SK-N-SH treated with all-trans-retinoic acid at 6 μM for 48 hours (cell line): ENCODE measurements at regions not wholly inside any gene's neighbourhood (a gene's known extent, or its start where the extent isn't known, plus 50 kb on each side); places are given as distances from the start of the nearest gene placed in this dataset.

Experiments
- ATAC-seq: fragments of 200-7000 bp; cut with Tn5 transposase; 3 replicates; pipeline ENCODE4 v1.9.1; 2020; ENCODE audit warnings: mild to moderate bottlenecking, moderate library complexity
- ARNTL ChIP-seq: fragments of 450-650 bp; formaldehyde crosslinking; IDR thresholded peaks from 2 replicates; pipeline ENCODE4 v1.5.0; 2020; ENCODE audit warnings: low read depth, mild to moderate bottlenecking, moderate library complexity, borderline replicate concordance
- BACH2 ChIP-seq: fragments of 250-450 bp; sonication (Bioruptor Pico); IDR thresholded peaks from 2 replicates; pipeline ENCODE4 v1.9.0; 2021; ENCODE audit warnings: mild to moderate bottlenecking, borderline replicate concordance
- CSDC2 ChIP-seq: fragments of 250-450 bp; sonication (Bioruptor Pico); IDR thresholded peaks from 2 replicates; pipeline ENCODE4 v1.5.0; 2020; ENCODE audit warnings: mild to moderate bottlenecking, moderate library complexity
- ESRRG ChIP-seq: fragments of 250-450 bp; sonication (Bioruptor Pico); IDR thresholded peaks from 2 replicates; pipeline ENCODE4 v1.6.1; 2021; ENCODE audit warnings: mild to moderate bottlenecking
- GLIS3 ChIP-seq: fragments of 250-450 bp; sonication (Bioruptor Pico); IDR thresholded peaks from 2 replicates; pipeline ENCODE4 v1.5.0; 2020; ENCODE audit warnings: mild to moderate bottlenecking, moderate library complexity
- ISL1 ChIP-seq: fragments of 250-450 bp; sonication (Bioruptor Pico); IDR thresholded peaks from 2 replicates; pipeline ENCODE4 v2.1.2; 2022; ENCODE audit warnings: mild to moderate bottlenecking, moderate library complexity
- OSR1 ChIP-seq: fragments of 250-450 bp; sonication (Bioruptor Pico); IDR thresholded peaks from 2 replicates; pipeline ENCODE4 v1.8.0; 2022; ENCODE audit warnings: moderate library complexity, mild to moderate bottlenecking, inconsistent platforms
- RARB ChIP-seq: fragments of 250-450 bp; sonication (Bioruptor Pico); IDR thresholded peaks from 2 replicates; pipeline ENCODE4 v1.8.0; 2021; ENCODE audit warnings: mild to moderate bottlenecking, moderate library complexity
- SNAI2 ChIP-seq: fragments of 250-450 bp; sonication (Bioruptor Pico); IDR thresholded peaks from 2 replicates; pipeline ENCODE4 v1.5.0; 2020; ENCODE audit warnings: mild to moderate bottlenecking, moderate library complexity
- TCF4 ChIP-seq: fragments of 250-450 bp; sonication (Bioruptor Pico); IDR thresholded peaks from 2 replicates; pipeline ENCODE4 v1.8.0; 2021; ENCODE audit warnings: mild to moderate bottlenecking, moderate library complexity, borderline replicate concordance
- TOX ChIP-seq: fragments of 250-450 bp; sonication (Bioruptor Pico); IDR thresholded peaks from 2 replicates; pipeline ENCODE4 v1.8.0; 2021; ENCODE audit warnings: mild to moderate bottlenecking, moderate library complexity, borderline replicate concordance
- ZC3H10 ChIP-seq: fragments of 250-450 bp; sonication (Bioruptor Pico); IDR thresholded peaks from 2 replicates; pipeline ENCODE4 v1.5.1; 2021; ENCODE audit warnings: mild to moderate bottlenecking, moderate library complexity
- ZFP3 ChIP-seq: fragments of 250-450 bp; sonication (Bioruptor Pico); IDR thresholded peaks from 2 replicates; pipeline ENCODE4 v1.5.0; 2020; ENCODE audit warnings: mild to moderate bottlenecking, moderate library complexity
- ZFP30 ChIP-seq: fragments of 450-650 bp; formaldehyde crosslinking; IDR thresholded peaks from 2 replicates; pipeline ENCODE4 v1.5.0; 2022; ENCODE audit warnings: mild to moderate bottlenecking, moderate library complexity
- ZNF565 ChIP-seq: fragments of 450-650 bp; formaldehyde crosslinking; conservative IDR thresholded peaks from 2 replicates; pipeline ENCODE4 v1.5.0; 2020; ENCODE audit warnings: low read depth, mild to moderate bottlenecking, moderate library complexity
- ZNF8 ChIP-seq: fragments of 450-650 bp; formaldehyde crosslinking; IDR thresholded peaks from 2 replicates; pipeline ENCODE4 v1.5.0; 2020; ENCODE audit warnings: mild to moderate bottlenecking, moderate library complexity
- TF ChIP-seq, protein P1 (sequence below): fragments of 250-450 bp; sonication (Bioruptor Pico); IDR thresholded peaks from 2 replicates; pipeline ENCODE4 v1.8.0; 2021; ENCODE audit warnings: low read depth, mild to moderate bottlenecking, moderate library complexity, borderline replicate concordance
- TF ChIP-seq, protein P2 (sequence below): fragments of 250-450 bp; sonication (Bioruptor Pico); IDR thresholded peaks from 2 replicates; pipeline ENCODE4 v1.5.1; 2020; ENCODE audit warnings: low read depth, mild to moderate bottlenecking, moderate library complexity
- TF ChIP-seq, protein P3 (sequence below): fragments of 250-450 bp; sonication (Bioruptor Pico); IDR thresholded peaks from 2 replicates; pipeline ENCODE4 v1.8.0; 2020; ENCODE audit warnings: mild to moderate bottlenecking, moderate library complexity, borderline replicate concordance
- TF ChIP-seq, protein P4 (sequence below): fragments of 250-450 bp; sonication (Bioruptor Pico); IDR thresholded peaks from 2 replicates; pipeline ENCODE4 v1.5.1; 2021; ENCODE audit warnings: mild to moderate bottlenecking, moderate library complexity

DNA sequence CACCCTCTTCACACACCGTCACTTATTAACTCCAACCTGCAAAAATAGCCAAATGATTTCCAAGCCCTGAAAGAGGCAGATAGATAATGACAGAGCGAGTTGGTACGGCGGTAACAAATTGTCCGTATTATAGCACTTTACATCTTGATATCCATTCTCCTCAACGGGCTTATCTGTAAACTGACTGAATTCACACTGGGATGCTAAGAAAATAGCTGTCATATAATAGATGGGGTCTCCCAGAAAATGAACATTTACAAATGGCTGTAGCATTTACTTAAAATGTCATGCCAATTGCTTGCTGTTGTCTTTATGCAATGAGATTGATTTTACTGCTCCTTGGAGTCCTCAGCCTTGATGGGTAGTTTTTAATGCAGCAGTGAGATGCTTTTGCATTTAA is 225.8 kb upstream of the SDK2 start:
- ATAC-seq, result no peak
- TF ChIP-seq ZFP3 (CRISPR knock-in tag) (no peak), ZNF8 (CRISPR knock-in tag) (no peak), ARNTL (CRISPR knock-in tag) (no peak), ISL1 (no peak), GLIS3 (CRISPR knock-in tag) (no peak), ZFP30 (no peak), RARB (CRISPR knock-in tag) (no peak), ZNF565 (CRISPR knock-in tag) (no peak), TCF4 (CRISPR knock-in tag) (no peak), ESRRG (CRISPR knock-in tag) (no peak), SNAI2 (CRISPR knock-in tag) (no peak)
- TF ChIP-seq, protein P1, sequence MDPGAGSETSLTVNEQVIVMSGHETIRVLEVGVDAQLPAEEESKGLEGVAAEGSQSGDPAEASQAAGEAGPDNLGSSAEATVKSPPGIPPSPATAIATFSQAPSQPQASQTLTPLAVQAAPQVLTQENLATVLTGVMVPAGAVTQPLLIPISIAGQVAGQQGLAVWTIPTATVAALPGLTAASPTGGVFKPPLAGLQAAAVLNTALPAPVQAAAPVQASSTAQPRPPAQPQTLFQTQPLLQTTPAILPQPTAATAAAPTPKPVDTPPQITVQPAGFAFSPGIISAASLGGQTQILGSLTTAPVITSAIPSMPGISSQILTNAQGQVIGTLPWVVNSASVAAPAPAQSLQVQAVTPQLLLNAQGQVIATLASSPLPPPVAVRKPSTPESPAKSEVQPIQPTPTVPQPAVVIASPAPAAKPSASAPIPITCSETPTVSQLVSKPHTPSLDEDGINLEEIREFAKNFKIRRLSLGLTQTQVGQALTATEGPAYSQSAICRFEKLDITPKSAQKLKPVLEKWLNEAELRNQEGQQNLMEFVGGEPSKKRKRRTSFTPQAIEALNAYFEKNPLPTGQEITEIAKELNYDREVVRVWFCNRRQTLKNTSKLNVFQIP, result no peak
- TF ChIP-seq, protein P2, sequence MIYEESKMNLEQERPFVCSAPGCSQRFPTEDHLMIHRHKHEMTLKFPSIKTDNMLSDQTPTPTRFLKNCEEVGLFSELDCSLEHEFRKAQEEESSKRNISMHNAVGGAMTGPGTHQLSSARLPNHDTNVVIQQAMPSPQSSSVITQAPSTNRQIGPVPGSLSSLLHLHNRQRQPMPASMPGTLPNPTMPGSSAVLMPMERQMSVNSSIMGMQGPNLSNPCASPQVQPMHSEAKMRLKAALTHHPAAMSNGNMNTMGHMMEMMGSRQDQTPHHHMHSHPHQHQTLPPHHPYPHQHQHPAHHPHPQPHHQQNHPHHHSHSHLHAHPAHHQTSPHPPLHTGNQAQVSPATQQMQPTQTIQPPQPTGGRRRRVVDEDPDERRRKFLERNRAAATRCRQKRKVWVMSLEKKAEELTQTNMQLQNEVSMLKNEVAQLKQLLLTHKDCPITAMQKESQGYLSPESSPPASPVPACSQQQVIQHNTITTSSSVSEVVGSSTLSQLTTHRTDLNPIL (CRISPR knock-in tag), result no peak
- TF ChIP-seq, protein P3, sequence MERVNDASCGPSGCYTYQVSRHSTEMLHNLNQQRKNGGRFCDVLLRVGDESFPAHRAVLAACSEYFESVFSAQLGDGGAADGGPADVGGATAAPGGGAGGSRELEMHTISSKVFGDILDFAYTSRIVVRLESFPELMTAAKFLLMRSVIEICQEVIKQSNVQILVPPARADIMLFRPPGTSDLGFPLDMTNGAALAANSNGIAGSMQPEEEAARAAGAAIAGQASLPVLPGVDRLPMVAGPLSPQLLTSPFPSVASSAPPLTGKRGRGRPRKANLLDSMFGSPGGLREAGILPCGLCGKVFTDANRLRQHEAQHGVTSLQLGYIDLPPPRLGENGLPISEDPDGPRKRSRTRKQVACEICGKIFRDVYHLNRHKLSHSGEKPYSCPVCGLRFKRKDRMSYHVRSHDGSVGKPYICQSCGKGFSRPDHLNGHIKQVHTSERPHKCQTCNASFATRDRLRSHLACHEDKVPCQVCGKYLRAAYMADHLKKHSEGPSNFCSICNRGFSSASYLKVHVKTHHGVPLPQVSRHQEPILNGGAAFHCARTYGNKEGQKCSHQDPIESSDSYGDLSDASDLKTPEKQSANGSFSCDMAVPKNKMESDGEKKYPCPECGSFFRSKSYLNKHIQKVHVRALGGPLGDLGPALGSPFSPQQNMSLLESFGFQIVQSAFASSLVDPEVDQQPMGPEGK (CRISPR knock-in tag), result no peak
- TF ChIP-seq, protein P4, sequence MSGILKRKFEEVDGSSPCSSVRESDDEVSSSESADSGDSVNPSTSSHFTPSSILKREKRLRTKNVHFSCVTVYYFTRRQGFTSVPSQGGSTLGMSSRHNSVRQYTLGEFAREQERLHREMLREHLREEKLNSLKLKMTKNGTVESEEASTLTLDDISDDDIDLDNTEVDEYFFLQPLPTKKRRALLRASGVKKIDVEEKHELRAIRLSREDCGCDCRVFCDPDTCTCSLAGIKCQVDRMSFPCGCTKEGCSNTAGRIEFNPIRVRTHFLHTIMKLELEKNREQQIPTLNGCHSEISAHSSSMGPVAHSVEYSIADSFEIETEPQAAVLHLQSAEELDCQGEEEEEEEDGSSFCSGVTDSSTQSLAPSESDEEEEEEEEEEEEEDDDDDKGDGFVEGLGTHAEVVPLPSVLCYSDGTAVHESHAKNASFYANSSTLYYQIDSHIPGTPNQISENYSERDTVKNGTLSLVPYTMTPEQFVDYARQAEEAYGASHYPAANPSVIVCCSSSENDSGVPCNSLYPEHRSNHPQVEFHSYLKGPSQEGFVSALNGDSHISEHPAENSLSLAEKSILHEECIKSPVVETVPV (CRISPR knock-in tag), result no peak

DNA sequence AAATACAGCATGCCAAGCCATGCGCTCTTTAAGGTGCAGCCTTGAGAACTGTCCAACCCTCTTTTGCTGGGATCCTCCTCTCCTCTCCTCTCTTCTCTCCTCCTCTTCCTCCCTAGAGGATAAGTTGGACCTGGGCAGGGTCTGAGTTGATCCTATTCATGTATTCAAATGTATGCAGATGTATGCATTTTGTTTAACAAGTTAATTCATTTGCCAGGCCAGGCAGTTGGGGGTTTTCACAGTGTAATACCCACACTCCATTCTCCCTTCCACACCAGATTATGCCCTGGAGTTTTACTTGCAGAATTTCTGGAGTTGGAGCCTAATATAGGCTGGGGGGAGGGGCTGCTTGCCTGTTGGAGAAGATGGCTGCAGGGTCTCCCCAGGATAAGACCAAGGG is 226.2 kb upstream of the SDK2 start:
- ATAC-seq, result no peak
- TF ChIP-seq ESRRG (CRISPR knock-in tag) (no peak), TCF4 (CRISPR knock-in tag) (no peak), ZFP30 (no peak), ZNF8 (CRISPR knock-in tag) (no peak), ZNF565 (CRISPR knock-in tag) (no peak), ZFP3 (CRISPR knock-in tag) (no peak), OSR1 (CRISPR knock-in tag) (no peak), TOX (CRISPR knock-in tag) (no peak), ZC3H10 (CRISPR knock-in tag) (no peak), GLIS3 (CRISPR knock-in tag) (no peak), CSDC2 (CRISPR knock-in tag) (no peak), RARB (CRISPR knock-in tag) (no peak), BACH2 (no peak), SNAI2 (CRISPR knock-in tag) (no peak)
- TF ChIP-seq, protein P3 (CRISPR knock-in tag), result no peak
- TF ChIP-seq, protein P4 (CRISPR knock-in tag), result no peak
- TF ChIP-seq, protein P2 (CRISPR knock-in tag), result no peak
- TF ChIP-seq, protein P1, result no peak
